ENCODE measurements at regions not wholly inside any gene's neighbourhood (a gene's known extent, or its start where the extent isn't known, plus 50 kb on each side); places are given as distances from the start of the nearest gene placed in this dataset.

GRCh38 chr4:108547682-108548081 lies 72.7 kb upstream of the RPL34 start:
- no peak overlapping the region for H3K9ac ChIP-seq (ENCODE audit: low read length)
- no peak for DNase-seq
- H2BK12ac ChIP-seq (ENCODE audit: low read length in 2 of 2), result no peak overlapping the region
- H2BK120ac ChIP-seq (ENCODE audit: low read depth, low read length), result no peak overlapping the region
- no peak overlapping the region for H2BK15ac ChIP-seq (ENCODE audit: low read depth, poor library complexity, severe bottlenecking)
- H2AFZ ChIP-seq (ENCODE audit: low read depth, low read length), result no peak overlapping the region
- no peak overlapping the region for H4K8ac ChIP-seq (ENCODE audit: low read length)
- H3K14ac ChIP-seq (ENCODE audit: low read length in 2 of 2), result no peak overlapping the region
- no peak overlapping the region for H3K27ac ChIP-seq (ENCODE audit: low read length, poor library complexity, severe bottlenecking)
- H3K9me3 ChIP-seq (ENCODE audit: control insufficient read depth, low read length), result peaks cover 33% of the 10 kb centered on the region
- no peak overlapping the region for H3K4me2 ChIP-seq (ENCODE audit: low read length, poor library complexity, severe bottlenecking)
- H3K27me3 ChIP-seq (ENCODE audit: control insufficient read depth in 1 of 2, insufficient read depth in 1 of 2, low read length in 2 of 2), result peaks cover 0 to 1% of the 10 kb centered on the region in 2 experiments
- no peaks in the 10 kb centered on the region for H3K36me3 ChIP-seq (ENCODE audit: control insufficient read depth in 1 of 2, insufficient read depth in 2 of 2, low read depth in 1 of 2, low read length in 2 of 2)
- no peak overlapping the region for H3K23ac ChIP-seq (ENCODE audit: low read length in 2 of 2)
- no peak overlapping the region for H3K4me3 ChIP-seq (ENCODE audit: insufficient read depth in 1 of 2, low read depth in 1 of 2, low read length in 2 of 2)
- H3K79me1 ChIP-seq (replicated peaks; ENCODE audit: low read length, poor library complexity, severe bottlenecking), result no peaks in the 10 kb centered on the region
- no peaks in the 10 kb centered on the region for H3K4me1 ChIP-seq (ENCODE audit: control insufficient read depth, insufficient read depth, low read depth, low read length)
- no peak overlapping the region for H3K18ac ChIP-seq (ENCODE audit: low read depth in 1 of 2, low read length in 2 of 2)
- no peak overlapping the region for H2AK5ac ChIP-seq (ENCODE audit: low read length, severe bottlenecking)
- no peak overlapping the region for H3K4ac ChIP-seq (ENCODE audit: low read depth in 1 of 2, low read length in 2 of 2)
- H4K91ac ChIP-seq (ENCODE audit: low read length), result no peak overlapping the region
- H2BK5ac ChIP-seq (ENCODE audit: low read depth, low read length, poor library complexity, severe bottlenecking), result no peak overlapping the region

- no peak overlapping the region for H4K91ac ChIP-seq (ENCODE audit: low read length)
- H2BK15ac ChIP-seq (ENCODE audit: low read depth, poor library complexity, severe bottlenecking), result no peak overlapping the region
- no peak overlapping the region for H2AFZ ChIP-seq (ENCODE audit: low read depth, low read length)
- H2BK5ac ChIP-seq (ENCODE audit: low read depth, low read length, poor library complexity, severe bottlenecking), result no peak overlapping the region
- H2BK12ac ChIP-seq (ENCODE audit: low read length in 2 of 2), result no peak overlapping the region
- H3K18ac ChIP-seq (ENCODE audit: low read depth in 1 of 2, low read length in 2 of 2), result no peak overlapping the region
- H3K36me3 ChIP-seq (ENCODE audit: control insufficient read depth in 1 of 2, insufficient read depth in 2 of 2, low read depth in 1 of 2, low read length in 2 of 2), result no peaks in the 10 kb centered on the region
- H2BK120ac ChIP-seq (ENCODE audit: low read depth, low read length), result no peak overlapping the region
- no peak overlapping the region for H3K4ac ChIP-seq (ENCODE audit: low read depth in 1 of 2, low read length in 2 of 2)
- no peak overlapping the region for H4K8ac ChIP-seq (ENCODE audit: low read length)
- no peak overlapping the region for H3K4me3 ChIP-seq (ENCODE audit: insufficient read depth in 1 of 2, low read depth in 1 of 2, low read length in 2 of 2)
- no peak overlapping the region for H3K14ac ChIP-seq (ENCODE audit: low read length in 2 of 2)
- no peak for DNase-seq
- no peak overlapping the region for H3K27ac ChIP-seq (ENCODE audit: low read length, poor library complexity, severe bottlenecking)
- no peak overlapping the region for H3K9ac ChIP-seq (ENCODE audit: low read length)
- peaks cover 0 to 5% of the 10 kb centered on the region in 2 experiments for H3K27me3 ChIP-seq (ENCODE audit: control insufficient read depth in 1 of 2, insufficient read depth in 1 of 2, low read length in 2 of 2)
- 55% methylated on average over 3 of the region's 3 CpGs for WGBS
- no peak overlapping the region for H2AK5ac ChIP-seq (ENCODE audit: low read length, severe bottlenecking)
- peaks cover 33% of the 10 kb centered on the region for H3K9me3 ChIP-seq (ENCODE audit: control insufficient read depth, low read length)
- H3K4me1 ChIP-seq (ENCODE audit: control insufficient read depth, insufficient read depth, low read depth, low read length), result no peaks in the 10 kb centered on the region
- no peak overlapping the region for H3K23ac ChIP-seq (ENCODE audit: low read length in 2 of 2)
- H3K79me1 ChIP-seq (replicated peaks; ENCODE audit: low read length, poor library complexity, severe bottlenecking), result no peaks in the 10 kb centered on the region
- H3K4me2 ChIP-seq (ENCODE audit: low read length, poor library complexity, severe bottlenecking), result no peak overlapping the region
Observed at GRCh38 chr4:108546728-108547127, 73.6 kb upstream of the RPL34 start.

GRCh38 chr4:108544481-108544880 lies 75.9 kb upstream of the RPL34 start:
- no peak overlapping the region for H2AFZ ChIP-seq (ENCODE audit: low read depth, low read length)

GRCh38 chr4:108543359-108543968 lies 76.9 kb upstream of the RPL34 start:
- Histone ChIP-seq H3K23ac (ENCODE audit: low read length in 2 of 2) (no peak overlapping the region), H2AK5ac (ENCODE audit: low read length, severe bottlenecking) (no peak overlapping the region), H3K79me1 (replicated peaks; ENCODE audit: low read length, poor library complexity, severe bottlenecking) (no peaks in the 10 kb centered on the region), H3K27ac (ENCODE audit: low read length, poor library complexity, severe bottlenecking) (no peak overlapping the region), H3K9me3 (ENCODE audit: control insufficient read depth, low read length) (peaks cover 25% of the 10 kb centered on the region), H3K4me3 (ENCODE audit: insufficient read depth in 1 of 2, low read depth in 1 of 2, low read length in 2 of 2) (no peak overlapping the region), H3K4me1 (ENCODE audit: control insufficient read depth, insufficient read depth, low read depth, low read length) (no peaks in the 10 kb centered on the region), H2BK5ac (ENCODE audit: low read depth, low read length, poor library complexity, severe bottlenecking) (no peak overlapping the region), H2AFZ (ENCODE audit: low read depth, low read length) (no peak overlapping the region), H4K8ac (ENCODE audit: low read length) (no peak overlapping the region), H2BK120ac (ENCODE audit: low read depth, low read length) (no peak overlapping the region), H2BK12ac (ENCODE audit: low read length in 2 of 2) (no peak overlapping the region), H3K27me3 (ENCODE audit: control insufficient read depth in 1 of 2, insufficient read depth in 1 of 2, low read length in 2 of 2) (peaks cover 0 to 5% of the 10 kb centered on the region in 2 experiments), H3K4me2 (ENCODE audit: low read length, poor library complexity, severe bottlenecking) (no peak overlapping the region), H3K18ac (ENCODE audit: low read depth in 1 of 2, low read length in 2 of 2) (no peak overlapping the region), H3K14ac (ENCODE audit: low read length in 2 of 2) (no peak overlapping the region), H3K4ac (ENCODE audit: low read depth in 1 of 2, low read length in 2 of 2) (no peak overlapping the region), H3K9ac (ENCODE audit: low read length) (no peak overlapping the region), H3K36me3 (ENCODE audit: control insufficient read depth in 1 of 2, insufficient read depth in 2 of 2, low read depth in 1 of 2, low read length in 2 of 2) (no peaks in the 10 kb centered on the region), H4K91ac (ENCODE audit: low read length) (no peak overlapping the region), H2BK15ac (ENCODE audit: low read depth, poor library complexity, severe bottlenecking) (no peak overlapping the region)
- WGBS, result 89% methylated on average over 7 of the region's 7 CpGs
- no peak for DNase-seq

More at GRCh38 chr4:108544481-108544880, 75.9 kb upstream of the RPL34 start:
- no peak overlapping the region for H3K23ac ChIP-seq (ENCODE audit: low read length in 2 of 2)
- H2BK120ac ChIP-seq (ENCODE audit: low read depth, low read length), result no peak overlapping the region
- no peak overlapping the region for H3K4me3 ChIP-seq (ENCODE audit: insufficient read depth in 1 of 2, low read depth in 1 of 2, low read length in 2 of 2)
- H3K4me1 ChIP-seq (ENCODE audit: control insufficient read depth, insufficient read depth, low read depth, low read length), result no peaks in the 10 kb centered on the region
- no peak overlapping the region for H2BK12ac ChIP-seq (ENCODE audit: low read length in 2 of 2)
- no peak overlapping the region for H2BK5ac ChIP-seq (ENCODE audit: low read depth, low read length, poor library complexity, severe bottlenecking)
- H3K79me1 ChIP-seq (replicated peaks; ENCODE audit: low read length, poor library complexity, severe bottlenecking), result no peaks in the 10 kb centered on the region
- H3K4ac ChIP-seq (ENCODE audit: low read depth in 1 of 2, low read length in 2 of 2), result no peak overlapping the region
- H4K8ac ChIP-seq (ENCODE audit: low read length), result no peak overlapping the region
- WGBS, result 98% methylated on average over 3 of the region's 4 CpGs
- no peak overlapping the region for H4K91ac ChIP-seq (ENCODE audit: low read length)
- H3K14ac ChIP-seq (ENCODE audit: low read length in 2 of 2), result no peak overlapping the region
- H3K27ac ChIP-seq (ENCODE audit: low read length, poor library complexity, severe bottlenecking), result no peak overlapping the region
- no peak overlapping the region for H3K9ac ChIP-seq (ENCODE audit: low read length)
- no peak overlapping the region for H2BK15ac ChIP-seq (ENCODE audit: low read depth, poor library complexity, severe bottlenecking)
- no peak overlapping the region for H2AK5ac ChIP-seq (ENCODE audit: low read length, severe bottlenecking)
- peak; percentile 30 for DNase-seq
- peaks cover 0 to 5% of the 10 kb centered on the region in 2 experiments for H3K27me3 ChIP-seq (ENCODE audit: control insufficient read depth in 1 of 2, insufficient read depth in 1 of 2, low read length in 2 of 2)
- H3K18ac ChIP-seq (ENCODE audit: low read depth in 1 of 2, low read length in 2 of 2), result no peak overlapping the region
- H3K4me2 ChIP-seq (ENCODE audit: low read length, poor library complexity, severe bottlenecking), result no peak overlapping the region
- no peaks in the 10 kb centered on the region for H3K36me3 ChIP-seq (ENCODE audit: control insufficient read depth in 1 of 2, insufficient read depth in 2 of 2, low read depth in 1 of 2, low read length in 2 of 2)
- peaks cover 30% of the 10 kb centered on the region for H3K9me3 ChIP-seq (ENCODE audit: control insufficient read depth, low read length)
